ENCODE measurements at regions not wholly inside any gene's neighbourhood (a gene's known extent, or its start where the extent isn't known, plus 50 kb on each side); places are given as distances from the start of the nearest gene placed in this dataset.
"Not testable (repeated sequence)": the region's sequence is repeated elsewhere in the genome, so short reads cannot be mapped to it uniquely, and the experiment has no call there.

GRCh38 chr4:137393044-137393443 lies 139.2 kb downstream of the PCDH18 start:
- DNase-seq, result peak; percentile 22

DNA sequence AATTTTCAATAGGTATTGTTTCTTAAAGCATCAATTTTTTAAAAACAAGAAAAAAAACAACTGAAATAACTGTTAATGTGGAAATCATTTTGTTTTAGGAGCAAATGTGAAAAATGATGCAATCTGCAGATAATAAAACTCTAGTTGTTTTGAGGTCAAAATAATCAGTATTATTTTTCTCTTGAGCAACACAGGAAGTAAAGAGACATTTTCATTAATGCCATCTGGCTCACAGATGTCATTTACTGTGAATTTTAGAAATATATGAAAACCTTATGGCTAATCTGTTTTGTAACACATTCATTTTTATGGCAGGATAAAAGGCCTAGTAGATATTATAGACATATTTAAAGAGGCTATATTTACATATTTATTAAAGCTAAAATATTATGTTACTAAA lies 141.6 kb downstream of the PCDH18 start:
- DNase-seq, result no peak

- DNase-seq, result no peak
Observed at GRCh38 chr4:137389911-137390520, 142.3 kb downstream of the PCDH18 start.

GRCh38 chr4:137387924-137388323 lies 144.4 kb downstream of the PCDH18 start:
- DNase-seq, result no peak

GRCh38 chr4:137384476-137384875 lies 147.8 kb downstream of the PCDH18 start:
- no peak for DNase-seq

DNA sequence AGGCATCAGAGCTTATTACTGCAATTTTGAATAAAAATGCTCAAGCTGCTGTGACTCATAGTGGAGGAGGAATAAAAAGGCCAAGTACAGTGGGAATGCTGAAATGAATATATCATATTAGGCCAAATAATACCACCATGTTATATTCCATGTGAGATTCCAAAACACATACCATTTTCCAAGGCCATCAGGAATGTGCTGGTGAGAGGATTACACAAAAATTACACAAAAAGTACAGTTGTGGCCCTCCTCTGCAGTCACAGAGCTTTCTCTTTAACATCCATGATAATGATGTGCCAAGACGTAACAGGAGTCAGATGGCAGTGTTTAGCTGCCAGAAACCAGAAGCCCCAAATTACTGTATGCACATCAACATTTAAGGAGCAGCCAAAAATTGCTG lies 153.5 kb downstream of the PCDH18 start:
- DNase-seq, result no peak

- no peak for DNase-seq
Observed at GRCh38 chr4:137378393-137378792, 153.9 kb downstream of the PCDH18 start.

- DNase-seq, result no peak
Observed at GRCh38 chr4:137376312-137376711, 156.0 kb downstream of the PCDH18 start.

GRCh38 chr4:137375111-137375850 lies 157.0 kb downstream of the PCDH18 start:
- no peak for DNase-seq

GRCh38 chr4:137370679-137371078 lies 161.6 kb downstream of the PCDH18 start:
- DNase-seq, result no peak

GRCh38 chr4:137370206-137370633 lies 162.1 kb downstream of the PCDH18 start:
- no peak for DNase-seq

- no peak for DNase-seq
Observed at GRCh38 chr4:137367620-137368019, 164.7 kb downstream of the PCDH18 start.

DNA sequence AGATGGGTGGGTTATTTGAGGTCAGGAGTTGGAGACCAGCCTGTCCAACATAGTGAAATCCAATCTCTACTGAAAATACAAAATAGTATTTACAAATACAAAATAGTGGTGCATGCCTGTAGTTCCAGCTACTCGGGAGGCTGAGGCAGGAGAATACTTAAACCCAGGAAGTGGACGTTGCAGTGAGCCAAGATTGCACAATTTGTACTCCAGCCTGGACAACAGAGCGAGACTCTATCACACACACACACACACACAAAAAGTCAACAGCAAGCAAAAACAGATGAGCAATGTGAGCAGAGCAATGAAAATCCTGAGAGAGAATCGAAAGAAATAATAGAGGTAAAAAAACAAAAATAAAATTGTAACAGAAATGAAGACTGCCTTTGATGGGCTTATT lies 168.8 kb downstream of the PCDH18 start:
- no peak for DNase-seq

GRCh38 chr4:137361756-137362470 lies 170.4 kb downstream of the PCDH18 start:
- DNase-seq, result no peak

- no peak for DNase-seq
Observed at GRCh38 chr4:137360761-137361160, 171.5 kb downstream of the PCDH18 start.

GRCh38 chr4:137359691-137360315 lies 172.5 kb downstream of the PCDH18 start:
- DNase-seq, result no peak

GRCh38 chr4:137354562-137354961 lies 177.7 kb downstream of the PCDH18 start:
- DNase-seq, result not testable (repeated sequence)

DNA sequence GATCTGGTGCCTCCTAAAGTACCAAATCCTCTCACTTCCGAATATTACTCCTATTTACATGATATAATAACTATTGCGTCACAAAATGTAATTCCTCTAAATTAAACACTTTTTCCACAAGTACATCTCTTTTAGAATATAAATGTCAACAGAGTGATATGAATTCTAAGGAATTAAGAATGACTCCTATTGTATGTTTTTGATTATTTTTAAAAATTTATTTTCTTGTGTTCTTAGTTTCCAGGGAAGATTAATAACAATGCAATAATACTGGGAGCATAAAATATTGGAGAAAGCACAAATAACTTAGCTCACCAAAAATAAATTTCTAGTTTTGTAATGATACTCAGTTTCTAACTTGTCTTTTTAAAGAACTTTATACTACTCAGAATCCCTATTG lies 184.9 kb downstream of the PCDH18 start:
- DNase-seq, result no peak

DNA sequence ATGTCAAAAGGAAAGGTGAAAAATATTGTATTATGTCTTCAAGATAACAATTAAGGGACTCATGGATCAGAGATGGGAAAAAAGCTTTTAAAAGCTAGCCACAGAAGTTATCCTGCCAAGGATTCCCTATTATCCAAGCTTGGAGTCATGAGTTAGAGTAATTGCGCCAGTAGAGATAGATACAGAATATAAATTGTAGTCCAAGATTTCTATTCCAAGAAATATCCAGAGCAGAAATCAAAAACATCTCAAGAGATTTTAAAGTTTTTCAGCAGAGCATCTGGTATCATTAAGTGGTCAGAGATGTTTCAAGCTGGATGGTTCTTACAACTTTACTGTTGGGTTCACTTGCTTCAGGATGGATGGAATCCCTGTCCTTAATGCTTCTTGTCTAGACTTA lies 186.7 kb downstream of the PCDH18 start:
- DNase-seq, result no peak

- no peak for DNase-seq
Observed at GRCh38 chr4:137343221-137343620, 189.1 kb downstream of the PCDH18 start.

- no peak for DNase-seq
Observed at GRCh38 chr4:137333031-137333430, 199.3 kb downstream of the PCDH18 start.

- DNase-seq, result no peak
Observed at GRCh38 chr4:137312257-137312656, 220.0 kb downstream of the PCDH18 start.
